HG02678 (cell line): ENCODE measurements at regions not wholly inside any gene's neighbourhood (a gene's known extent, or its start where the extent isn't known, plus 50 kb on each side); places are given as distances from the start of the nearest gene placed in this dataset.
A peak's percentile ranks its signal among the peaks of the same experiment; 100 is the strongest.
"Not testable (repeated sequence)": the region's sequence is repeated elsewhere in the genome, so short reads cannot be mapped to it uniquely, and the experiment has no call there.

ENCODE experiments used
- ATAC-seq: cut with Tn5 transposase; IDR thresholded peaks from one replicate; pipeline ENCODE4 v1.9.1; 2021; ENCODE audit warnings: mild to moderate bottlenecking, moderate library complexity; ENCODE audit not compliant: unreplicated experiment

- ATAC-seq, result no peak
Measured at GRCh38 chr6:80942911-80943310, 809.6 kb downstream of the TENT5A start.

- no peak for ATAC-seq
Measured at GRCh38 chr6:80940976-80941375, 811.5 kb downstream of the TENT5A start.

GRCh38 chr6:80940571-80940970, 811.9 kb downstream of the TENT5A start:
- ATAC-seq, result no peak

- ATAC-seq, result no peak
Measured at GRCh38 chr6:80939898-80940297, 812.6 kb downstream of the TENT5A start.

GRCh38 chr6:80939480-80939879, 813.0 kb downstream of the TENT5A start:
- no peak for ATAC-seq

GRCh38 chr6:80938131-80938530, 814.4 kb downstream of the TENT5A start:
- ATAC-seq, result no peak

GRCh38 chr6:80932359-80932758, 820.1 kb downstream of the TENT5A start:
- no peak for ATAC-seq

- no peak for ATAC-seq
Measured at GRCh38 chr6:80930376-80930775, 822.1 kb downstream of the TENT5A start.

GRCh38 chr6:80923816-80924215, 817.3 kb downstream of the BCKDHB start:
- ATAC-seq, result no peak

GRCh38 chr6:80922916-80923455, 816.5 kb downstream of the BCKDHB start:
- no peak for ATAC-seq

- ATAC-seq, result no peak
Measured at GRCh38 chr6:80921861-80922460, 815.5 kb downstream of the BCKDHB start.

GRCh38 chr6:80907831-80908230, 801.4 kb downstream of the BCKDHB start:
- no peak for ATAC-seq

- ATAC-seq, result no peak
Measured at GRCh38 chr6:80903711-80904110, 797.2 kb downstream of the BCKDHB start.

GRCh38 chr6:80886475-80886874, 780.0 kb downstream of the BCKDHB start:
- peak; percentile 96 for ATAC-seq

GRCh38 chr6:80872951-80873308, 766.5 kb downstream of the BCKDHB start:
- no peak for ATAC-seq

GRCh38 chr6:80872199-80872950, 765.9 kb downstream of the BCKDHB start:
- no peak for ATAC-seq

GRCh38 chr6:80862756-80863155, 756.3 kb downstream of the BCKDHB start:
- ATAC-seq, result no peak

- ATAC-seq, result no peak
Measured at GRCh38 chr6:80860107-80860506, 753.6 kb downstream of the BCKDHB start.

GRCh38 chr6:80847973-80848372, 741.5 kb downstream of the BCKDHB start:
- not testable (repeated sequence) for ATAC-seq

GRCh38 chr6:80832337-80832736, 725.9 kb downstream of the BCKDHB start:
- no peak for ATAC-seq

- ATAC-seq, result no peak
Measured at GRCh38 chr6:80793411-80793810, 686.9 kb downstream of the BCKDHB start.

- ATAC-seq, result no peak
Measured at GRCh38 chr6:80792151-80792550, 685.7 kb downstream of the BCKDHB start.
